ENCODE measurements at regions not wholly inside any gene's neighbourhood (a gene's known extent, or its start where the extent isn't known, plus 50 kb on each side); places are given as distances from the start of the nearest gene placed in this dataset.
"Not testable (repeated sequence)": the region's sequence is repeated elsewhere in the genome, so short reads cannot be mapped to it uniquely, and the experiment has no call there.

GRCh38 chr12:72995616-72996015 is 723.4 kb downstream of the TRHDE start:
- 86 to 92% methylated on average over 5 of the region's 5 CpGs for WGBS, 2 donors
- H3K9me3 ChIP-seq = no peaks in the 10 kb centered on the region
- TF ChIP-seq POLR2A (IDR thresholded peaks at IDR 0.05) = no peak
- no peak for TF ChIP-seq CTCF (IDR thresholded peaks at IDR 0.05)
- TF ChIP-seq POLR2AphosphoS5 (IDR thresholded peaks at IDR 0.05) = no peak
- no peak for TF ChIP-seq EP300 (IDR thresholded peaks at IDR 0.05)
- no peaks in the 10 kb centered on the region for H3K36me3 ChIP-seq
- ATAC-seq (ENCODE audit: low FRiP score in 2 of 2) (no peak), DNase-seq (no peak)
- no peak overlapping the region for H3K27ac ChIP-seq
- no peaks in the 10 kb centered on the region for H3K27me3 ChIP-seq
- H3K4me3 ChIP-seq = no peak overlapping the region
- H3K4me1 ChIP-seq = no peaks in the 10 kb centered on the region

- H3K36me3 ChIP-seq; ATAC-seq (ENCODE audit: low FRiP score in 2 of 2); H3K27me3 ChIP-seq; H3K9me3 ChIP-seq; H3K4me3 ChIP-seq; H3K4me1 ChIP-seq; DNase-seq; H3K27ac ChIP-seq: not testable (repeated sequence)
- 68% methylated on average over 3 of the region's 3 CpGs for WGBS, 2 donors
These were observed 729.6 kb downstream of the TRHDE start for GRCh38 chr12:73001806-73002205.

GRCh38 chr12:73002504-73002903 is 730.3 kb downstream of the TRHDE start:
- not testable (repeated sequence) for ATAC-seq (ENCODE audit: low FRiP score in 2 of 2); H3K4me3 ChIP-seq; H3K36me3 ChIP-seq; H3K27me3 ChIP-seq; DNase-seq; H3K9me3 ChIP-seq; H3K27ac ChIP-seq; H3K4me1 ChIP-seq
- 63 to 67% methylated on average over 1 of the region's 1 CpG for WGBS, 2 donors

- H3K27me3 ChIP-seq; H3K27ac ChIP-seq; ATAC-seq (ENCODE audit: low FRiP score in 2 of 2); H3K36me3 ChIP-seq; H3K4me3 ChIP-seq; H3K9me3 ChIP-seq; H3K4me1 ChIP-seq; DNase-seq: not testable (repeated sequence)
- WGBS, 2 donors = 38 to 58% methylated on average over 3 of the region's 3 CpGs
These were observed 737.1 kb downstream of the TRHDE start for GRCh38 chr12:73009138-73009834.

- H3K4me1 ChIP-seq = no peaks in the 10 kb centered on the region
- ATAC-seq (ENCODE audit: low FRiP score in 2 of 2) = no peak
- H3K36me3 ChIP-seq = no peaks in the 10 kb centered on the region
- no peak overlapping the region for H3K27ac ChIP-seq
- TF ChIP-seq POLR2A (IDR thresholded peaks at IDR 0.05) (no peak), EP300 (IDR thresholded peaks at IDR 0.05) (no peak), CTCF (IDR thresholded peaks at IDR 0.05) (no peak), POLR2AphosphoS5 (IDR thresholded peaks at IDR 0.05) (no peak)
- DNase-seq = no peak
- H3K9me3 ChIP-seq = no peaks in the 10 kb centered on the region
- no peak overlapping the region for H3K4me3 ChIP-seq
- no peaks in the 10 kb centered on the region for H3K27me3 ChIP-seq
These were observed 745.8 kb downstream of the TRHDE start for GRCh38 chr12:73017981-73018380.

GRCh38 chr12:73053893-73054292 is 781.7 kb downstream of the TRHDE start:
- Histone ChIP-seq H3K4me3 (no peak overlapping the region), H3K9me3 (no peaks in the 10 kb centered on the region)
- 0 to 39% methylated on average over 1 of the region's 1 CpG for WGBS, 2 donors

More at GRCh38 chr12:73053893-73054292, 781.7 kb downstream of the TRHDE start:
- ATAC-seq (ENCODE audit: low FRiP score in 2 of 2) (no peak), DNase-seq (no peak)
- Histone ChIP-seq H3K36me3 (no peaks in the 10 kb centered on the region), H3K4me1 (no peaks in the 10 kb centered on the region), H3K27ac (no peak overlapping the region), H3K27me3 (no peaks in the 10 kb centered on the region)
- no peak for TF ChIP-seq POLR2A (IDR thresholded peaks at IDR 0.05)
- TF ChIP-seq CTCF (IDR thresholded peaks at IDR 0.05) = no peak
- TF ChIP-seq POLR2AphosphoS5 (IDR thresholded peaks at IDR 0.05) = no peak
- no peak for TF ChIP-seq EP300 (IDR thresholded peaks at IDR 0.05)
